Urothelium cell line (cell line): ENCODE measurements at regions not wholly inside any gene's neighbourhood (a gene's known extent, or its start where the extent isn't known, plus 50 kb on each side); places are given as distances from the start of the nearest gene placed in this dataset.
"Not testable (repeated sequence)": the region's sequence is repeated elsewhere in the genome, so short reads cannot be mapped to it uniquely, and the experiment has no call there.

Experiments used
- DNase-seq: peaks from one replicate; pipeline ENCODE4 v3.0.0; 2011; ENCODE audit warnings: low spot score, mixed read lengths
- FAIRE-seq: peaks from 2 replicates; lab custom pipeline; 2011; peaks lifted over from hg19 to GRCh38; lab: Jason Lieb, UNC

GRCh38 chr13:57899096-57899495 is 267.6 kb downstream of the PCDH17 start:
- FAIRE-seq: no peak
- DNase-seq: no peak

- DNase-seq, FAIRE-seq: not testable (repeated sequence)
Observed at GRCh38 chr13:57909833-57910232, 278.3 kb downstream of the PCDH17 start.

DNA sequence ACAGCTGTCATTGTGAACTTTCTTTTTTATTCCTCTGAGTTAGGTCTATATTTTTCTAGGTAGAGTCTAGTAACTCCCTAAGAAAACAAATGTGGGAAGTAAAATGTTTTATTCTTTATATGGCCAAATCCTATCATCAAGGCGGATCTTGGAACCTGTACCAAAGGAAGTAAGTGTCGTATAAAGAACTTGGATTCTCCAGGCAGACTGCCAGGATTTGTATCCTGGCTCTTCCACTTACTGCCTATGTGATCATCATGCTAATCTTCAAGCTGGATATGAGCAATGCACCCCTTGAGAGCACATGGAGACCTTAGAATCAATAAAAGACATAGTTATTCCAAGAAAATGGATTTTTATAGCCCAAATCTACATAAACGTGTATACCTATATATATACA is 286.5 kb downstream of the PCDH17 start:
- DNase-seq (no peak), FAIRE-seq (no peak)

GRCh38 chr13:57918913-57919312 is 287.4 kb downstream of the PCDH17 start:
- FAIRE-seq: no peak
- no peak for DNase-seq

DNA sequence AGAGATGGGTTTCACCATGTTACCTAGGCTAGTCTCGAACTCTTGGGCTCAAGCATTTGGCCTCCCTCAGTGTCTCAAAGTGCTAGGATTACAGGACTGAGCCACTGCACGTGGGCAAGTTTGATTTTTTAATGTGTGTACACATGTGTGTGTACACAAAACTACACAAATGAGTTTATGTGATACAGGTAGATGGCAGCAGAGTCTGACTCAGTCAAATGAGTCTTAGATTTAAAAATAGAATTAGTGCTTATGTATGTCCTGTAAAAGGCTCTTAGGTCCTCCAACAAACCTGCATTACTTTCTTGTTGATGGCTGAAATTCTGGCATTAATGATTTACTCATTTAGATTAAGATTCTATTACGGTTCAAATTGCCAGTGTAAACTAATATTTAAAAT is 293.7 kb downstream of the PCDH17 start:
- no peak for FAIRE-seq
- DNase-seq: no peak

DNA sequence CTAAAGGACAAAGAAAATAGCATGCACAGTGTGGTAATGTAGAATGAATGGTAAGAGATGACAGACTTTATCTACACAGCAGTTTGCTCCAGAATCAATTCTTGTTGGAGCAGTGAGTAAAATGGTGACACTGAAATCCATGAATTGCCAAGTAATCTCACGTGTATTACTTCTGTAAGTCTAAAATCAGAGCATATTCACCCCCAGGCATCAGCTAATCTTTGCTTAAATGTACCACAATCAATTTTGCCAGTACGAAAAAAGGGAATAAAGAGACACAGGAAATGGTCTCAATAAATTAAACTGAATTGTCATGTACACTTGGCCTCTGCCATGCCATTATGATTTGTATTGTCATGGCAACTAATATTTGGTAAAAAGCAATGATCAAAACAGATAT is 294.2 kb downstream of the PCDH17 start:
- DNase-seq (no peak), FAIRE-seq (no peak)

GRCh38 chr13:57932061-57932460 is 300.5 kb downstream of the PCDH17 start:
- no peak for FAIRE-seq

DNA sequence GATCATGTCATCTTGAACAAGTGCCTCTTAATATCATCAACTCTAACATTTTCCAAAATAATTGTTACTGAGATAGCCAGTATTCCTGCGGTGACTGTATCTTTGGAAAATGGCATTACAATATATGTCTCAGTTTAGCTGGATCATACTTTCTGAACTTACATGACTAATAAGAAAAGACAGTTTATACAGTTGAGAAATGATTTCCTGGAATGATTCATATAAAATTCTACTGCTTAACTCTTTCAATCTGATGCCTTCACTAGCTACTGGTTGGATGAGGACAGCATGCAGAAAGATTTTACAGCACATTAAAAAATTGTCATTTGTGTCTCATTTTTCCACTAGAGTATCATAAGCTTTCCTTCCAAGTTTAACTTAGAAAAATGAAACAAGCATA is 302.1 kb downstream of the PCDH17 start:
- no peak for FAIRE-seq
- DNase-seq: no peak

More at GRCh38 chr13:57932061-57932460, 300.5 kb downstream of the PCDH17 start:
- DNase-seq: no peak

- FAIRE-seq (no peak), DNase-seq (no peak)
Observed at GRCh38 chr13:57935965-57936364, 304.4 kb downstream of the PCDH17 start.

DNA sequence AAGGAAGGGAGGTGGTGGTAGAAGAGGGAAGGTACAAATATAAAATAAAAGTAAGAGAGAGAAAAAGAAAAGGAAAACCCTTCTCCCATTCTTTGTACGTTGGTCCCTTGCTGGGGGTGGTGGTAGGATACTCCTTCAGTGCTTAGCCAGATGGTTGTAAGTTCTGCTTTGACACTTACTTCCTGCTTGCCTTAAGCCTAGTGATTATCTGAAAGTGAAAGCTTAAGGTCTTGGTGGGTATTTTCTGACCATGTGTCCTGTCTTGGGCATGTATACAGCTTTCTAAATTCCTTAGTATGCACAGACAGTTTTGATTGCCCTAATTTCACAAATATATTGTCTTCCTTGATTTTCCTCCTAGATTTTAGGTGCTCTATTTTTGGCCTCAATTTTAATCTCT is 314.8 kb downstream of the PCDH17 start:
- DNase-seq (no peak), FAIRE-seq (no peak)

GRCh38 chr13:57948884-57949283 is 317.3 kb downstream of the PCDH17 start:
- FAIRE-seq (no peak), DNase-seq (no peak)

DNA sequence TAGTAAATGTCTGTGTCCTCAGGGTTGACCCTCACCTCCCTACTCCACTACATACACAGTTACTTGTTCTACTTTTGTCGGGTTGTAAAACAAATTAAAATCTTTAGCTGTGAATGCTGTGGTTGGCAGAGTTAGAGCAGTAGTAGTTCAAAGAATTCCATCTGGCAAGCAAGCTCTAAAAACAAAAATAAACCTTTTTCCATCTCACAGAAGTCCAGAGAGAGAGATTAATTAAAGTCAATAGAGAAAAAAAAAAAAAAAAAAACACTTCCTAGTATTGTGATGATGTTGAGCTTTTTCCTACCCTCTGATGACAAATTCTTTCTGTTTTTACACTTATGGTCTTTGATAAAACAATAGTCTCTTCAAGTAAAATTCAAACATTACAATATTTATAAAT is 338.4 kb downstream of the PCDH17 start:
- no peak for DNase-seq
- FAIRE-seq: no peak

DNA sequence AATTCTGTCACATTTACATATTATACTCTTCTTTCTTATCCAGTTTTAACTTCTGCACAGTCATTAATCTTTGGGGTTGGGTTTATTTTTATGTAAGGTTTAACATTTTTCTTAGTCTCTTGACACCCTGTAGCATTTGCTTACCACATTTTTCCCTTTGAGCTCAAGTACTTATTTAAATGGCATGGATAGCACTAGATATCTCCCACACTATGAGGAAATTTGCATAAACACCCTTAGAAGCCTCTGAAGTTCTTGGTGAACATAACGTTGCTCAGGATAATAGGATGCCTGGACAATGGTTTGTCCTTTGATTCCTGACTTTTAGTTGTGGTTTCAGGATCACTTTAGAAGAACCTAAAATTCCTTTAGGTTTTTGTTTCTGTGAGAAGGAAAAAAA is 338.9 kb downstream of the PCDH17 start:
- FAIRE-seq (no peak), DNase-seq (no peak)

DNA sequence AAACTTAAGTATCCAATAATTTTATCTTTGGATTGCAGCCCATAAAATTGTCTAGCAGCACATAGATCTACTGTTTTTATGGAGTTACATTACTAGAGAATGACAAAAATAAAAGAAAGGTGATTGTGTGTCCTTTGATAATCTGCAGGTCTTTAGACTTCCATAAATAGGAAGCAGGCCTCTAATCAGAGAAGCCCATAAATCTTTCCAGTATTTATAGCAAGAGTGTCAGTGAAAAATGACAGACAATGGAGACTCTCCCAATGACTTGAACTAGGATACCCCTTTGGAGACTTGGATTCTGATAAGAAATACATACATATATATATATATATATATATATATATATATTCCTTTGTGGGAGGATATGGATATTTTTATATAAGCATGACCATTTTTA is 351.2 kb downstream of the PCDH17 start:
- FAIRE-seq (no peak), DNase-seq (no peak)

DNA sequence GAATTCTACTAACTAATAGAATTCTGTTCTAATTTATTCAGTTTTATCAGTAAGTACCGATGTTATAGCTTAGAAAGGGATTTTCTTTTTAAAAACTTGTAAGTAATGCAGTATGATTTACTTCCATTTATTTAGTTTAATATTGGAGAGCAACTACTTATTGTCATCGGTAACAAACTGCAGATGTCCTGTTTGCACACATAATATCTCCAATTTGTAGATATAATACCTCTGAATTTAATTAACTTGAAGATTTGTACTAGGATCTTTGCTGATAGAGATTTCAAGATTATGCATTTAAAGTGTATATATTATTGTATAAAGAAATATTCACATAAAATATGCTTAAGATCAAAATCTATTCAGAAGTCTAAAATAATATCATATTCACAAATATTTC is 356.7 kb downstream of the PCDH17 start:
- no peak for DNase-seq
- no peak for FAIRE-seq

DNA sequence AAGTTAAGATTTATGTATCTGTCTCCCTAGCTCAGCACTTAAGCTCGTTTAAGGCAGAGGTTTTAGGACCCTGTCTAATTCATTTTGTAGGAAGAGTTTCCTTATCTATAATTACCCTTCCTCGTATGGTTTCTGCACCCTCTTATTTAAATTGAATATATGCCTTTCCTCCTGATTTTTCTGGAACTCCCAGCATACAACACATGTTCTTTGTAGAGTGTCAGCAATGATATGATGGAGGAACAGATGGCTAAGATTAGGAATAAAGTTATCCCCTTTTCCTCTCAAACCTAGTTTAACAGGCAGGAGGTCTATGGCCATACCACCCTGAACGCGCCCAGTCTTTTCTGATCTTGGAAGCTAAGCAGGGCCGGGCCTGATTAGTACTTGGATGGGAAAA is 359.5 kb downstream of the PCDH17 start:
- no peak for FAIRE-seq
- DNase-seq: no peak

- FAIRE-seq: no peak
- no peak for DNase-seq
Observed at GRCh38 chr13:57992416-57992815, 360.9 kb downstream of the PCDH17 start.

GRCh38 chr13:57996717-57997116 is 365.2 kb downstream of the PCDH17 start:
- FAIRE-seq (no peak), DNase-seq (no peak)

DNA sequence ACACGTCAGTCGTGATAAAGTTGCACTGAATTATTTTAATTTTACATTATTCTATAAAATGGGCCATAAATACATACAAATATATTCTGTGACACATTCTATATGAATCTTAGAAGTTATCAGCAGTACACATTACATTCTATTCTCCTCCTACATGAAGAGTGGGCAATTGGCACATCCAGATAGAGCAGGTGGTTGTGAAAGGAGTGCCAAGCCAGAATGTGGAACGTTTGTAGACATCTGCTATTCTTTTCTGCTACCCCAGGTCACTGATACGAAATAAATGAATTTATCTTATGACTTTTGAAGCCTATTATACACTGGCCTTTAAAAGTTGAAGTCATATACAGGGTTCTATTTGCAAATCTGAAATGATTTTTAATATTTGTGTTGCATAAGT is 373.2 kb downstream of the PCDH17 start:
- FAIRE-seq (no peak), DNase-seq (no peak)

DNA sequence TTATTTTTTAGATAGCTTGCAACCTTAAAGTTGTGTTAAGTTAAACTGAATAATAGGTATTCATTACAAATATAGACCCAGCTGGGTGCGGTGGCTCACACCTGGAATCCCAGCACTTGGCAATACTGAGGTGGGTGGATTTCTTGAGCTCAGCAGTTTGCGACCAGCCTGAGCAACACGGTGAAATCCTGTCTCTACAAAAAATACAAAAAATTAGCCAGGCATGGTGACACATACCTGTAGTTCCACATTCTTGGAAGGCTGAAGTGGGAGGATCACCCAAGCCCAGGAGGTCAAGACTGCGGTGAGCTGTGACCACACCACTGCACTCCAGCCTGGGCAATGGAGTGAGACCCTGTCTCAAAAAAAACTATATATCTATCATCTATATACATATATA is 386.5 kb downstream of the PCDH17 start:
- DNase-seq (no peak), FAIRE-seq (no peak)

- DNase-seq (no peak), FAIRE-seq (no peak)
Observed at GRCh38 chr13:58018865-58019264, 387.3 kb downstream of the PCDH17 start.

DNA sequence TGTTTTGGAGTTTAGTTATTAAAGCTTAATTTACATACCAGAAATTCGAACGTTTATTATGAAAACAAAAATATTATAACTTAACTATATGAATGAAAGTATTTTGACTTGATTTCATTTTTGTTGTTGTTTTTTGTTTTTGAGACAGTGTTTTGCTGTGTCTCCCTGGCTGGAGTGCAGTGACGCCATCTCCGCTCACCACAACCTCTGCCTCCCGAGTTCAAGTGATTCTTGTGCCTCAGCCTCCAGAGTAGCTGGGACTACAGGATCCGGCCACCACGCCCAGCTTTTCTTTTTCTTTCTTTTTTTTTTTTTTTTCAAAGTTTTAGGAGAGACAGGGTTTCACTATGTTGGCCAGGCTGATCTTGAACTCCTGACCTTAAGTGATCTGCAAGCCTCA is 392.6 kb downstream of the PCDH17 start:
- no peak for DNase-seq
- no peak for FAIRE-seq

DNA sequence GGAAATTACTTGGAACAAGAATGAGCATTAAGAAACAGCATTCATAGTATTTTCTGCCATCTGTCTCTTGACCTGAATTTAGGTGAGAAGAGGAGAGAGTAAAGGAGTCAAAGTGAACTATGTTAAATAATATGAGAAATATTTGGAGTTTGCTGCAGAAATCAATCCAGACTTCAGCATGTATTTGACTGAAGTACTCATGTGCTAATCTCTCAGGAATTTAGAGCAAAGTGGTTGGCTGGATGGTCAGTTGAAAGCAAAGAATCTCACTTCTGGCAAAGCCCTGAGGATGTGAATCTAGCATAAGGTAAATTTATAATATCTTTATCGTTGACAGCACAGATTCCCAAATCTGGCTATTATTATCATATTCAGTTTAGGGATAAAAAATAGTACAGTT is 394.3 kb downstream of the PCDH17 start:
- DNase-seq (no peak), FAIRE-seq (no peak)
